HepG2 (cell line): ENCODE measurements at regions not wholly inside any gene's neighbourhood (a gene's known extent, or its start where the extent isn't known, plus 50 kb on each side); places are given as distances from the start of the nearest gene placed in this dataset.

ENCODE experiments used
- BRCA1 ChIP-seq: sonication (generic); formaldehyde crosslinking; IDR thresholded peaks from 2 replicates; pipeline ENCODE4 v1.4.0; 2020; ENCODE audit warnings: missing genetic modification reagents
- DRAP1 ChIP-seq: IDR thresholded peaks from 2 replicates; pipeline ENCODE4 v1.6.1; 2016; ENCODE audit warnings: missing genetic modification reagents, missing compliant biosample characterization
- FOXA3 ChIP-seq: IDR thresholded peaks from 2 replicates; pipeline ENCODE4 v1.6.1; 2016; ENCODE audit warnings: missing genetic modification reagents, missing compliant biosample characterization
- HNRNPK ChIP-seq: fragments of 200-400 bp; formaldehyde crosslinking; IDR thresholded peaks from 2 replicates; pipeline ENCODE4 v1.6.1; 2018; ENCODE audit warnings: low read length, low read depth, moderate library complexity, mild to moderate bottlenecking; ENCODE audit not compliant: poor library complexity, severe bottlenecking
- KLF16 ChIP-seq, 2 experiments: sonication (generic) in 1 of 2; formaldehyde crosslinking in 1 of 2; IDR thresholded peaks; 2 replicates each; pipeline versions ENCODE4 v1.6.1 to v1.8.0; 2016 to 2023; ENCODE audit warnings: missing genetic modification reagents in 2 of 2, missing compliant biosample characterization in 1 of 2
- KMT2A ChIP-seq: sonication (generic); formaldehyde crosslinking; IDR thresholded peaks from 2 replicates; pipeline ENCODE4 v1.4.0; 2020; ENCODE audit warnings: missing genetic modification reagents
- PRDM10 ChIP-seq: sonication (generic); formaldehyde crosslinking; IDR thresholded peaks from 2 replicates; pipeline ENCODE4 v1.4.0; 2020; ENCODE audit warnings: low read depth, missing genetic modification reagents
- RARG ChIP-seq: sonication (generic); formaldehyde crosslinking; IDR thresholded peaks from 2 replicates; pipeline ENCODE4 v1.4.0; 2020; ENCODE audit warnings: low read depth, mild to moderate bottlenecking, missing genetic modification reagents
- ZBTB37 ChIP-seq: sonication (generic); formaldehyde crosslinking; IDR thresholded peaks from 2 replicates; pipeline ENCODE4 v1.4.0; 2020; ENCODE audit warnings: mild to moderate bottlenecking, missing genetic modification reagents
- ZFP36 ChIP-seq: fragments of 150-350 bp; IDR thresholded peaks from 2 replicates; pipeline ENCODE4 v1.6.1; 2018; ENCODE audit warnings: borderline replicate concordance, low read length, low read depth; ENCODE audit not compliant: partially characterized antibody
- ZGPAT ChIP-seq: IDR thresholded peaks from 2 replicates; pipeline ENCODE4 v1.6.1; 2016; ENCODE audit warnings: mild to moderate bottlenecking
- ZSCAN25 ChIP-seq: sonication (generic); formaldehyde crosslinking; IDR thresholded peaks from 2 replicates; pipeline ENCODE4 v1.8.0; 2022; ENCODE audit warnings: mild to moderate bottlenecking, missing genetic modification reagents

DNA sequence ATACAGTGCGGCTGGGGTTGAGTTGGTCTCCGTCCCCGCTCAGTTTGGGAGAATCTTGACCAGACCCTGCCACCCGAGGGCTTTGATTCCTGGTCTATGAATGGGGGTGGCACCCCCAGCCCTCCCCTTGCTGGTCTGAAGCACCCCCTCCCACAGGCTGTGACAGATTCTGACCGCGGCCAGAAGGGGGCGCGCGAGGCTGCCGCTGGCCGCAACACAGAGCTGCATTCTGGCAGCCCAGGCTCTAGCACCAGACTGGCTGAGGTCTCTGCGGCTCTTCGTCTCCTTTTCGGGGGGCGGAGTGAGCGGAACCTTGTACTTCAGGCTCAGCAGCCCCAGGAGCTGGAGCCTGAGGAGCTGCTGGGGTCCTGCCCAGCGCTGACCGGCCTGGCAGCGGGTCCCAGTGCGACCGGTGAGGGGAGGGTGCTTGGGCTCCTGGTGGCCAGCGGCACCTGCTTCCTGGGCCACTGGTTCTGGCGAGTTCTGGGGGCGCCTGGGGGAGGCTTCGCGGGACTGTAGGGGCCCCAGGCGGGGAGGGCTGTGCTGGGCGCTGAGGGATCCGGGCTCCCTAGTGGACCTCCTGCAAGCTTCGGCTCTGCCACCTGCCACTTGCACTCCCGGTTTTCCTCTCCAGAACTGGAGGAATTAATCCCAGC lies 1011.6 kb downstream of the KCNJ18 start (continued):
- no peak for TF ChIP-seq PRDM10 (CRISPR knock-in tag)
- no peak for TF ChIP-seq ZBTB37 (CRISPR knock-in tag)
- no peak for TF ChIP-seq ZGPAT (CRISPR knock-in tag)
- TF ChIP-seq ZSCAN25 (CRISPR knock-in tag) = no peak
- no peak for TF ChIP-seq FOXA3
- TF ChIP-seq KMT2A (CRISPR knock-in tag) = no peak
- TF ChIP-seq KLF16 (CRISPR knock-in tag; IDR thresholded peaks at IDR 0.05) = no peak
- TF ChIP-seq BRCA1 (CRISPR knock-in tag) = no peak
- no peak for TF ChIP-seq RARG (CRISPR knock-in tag)
- TF ChIP-seq DRAP1 = no peak
- TF ChIP-seq ZFP36 = no peak
- TF ChIP-seq HNRNPK = no peak
